SK-N-DZ (cell line): ENCODE measurements at regions not wholly inside any gene's neighbourhood (a gene's known extent, or its start where the extent isn't known, plus 50 kb on each side); places are given as distances from the start of the nearest gene placed in this dataset.

Source experiments
- DNase-seq: peaks from one replicate; pipeline ENCODE4 v3.0.0-alpha.2; 2015; ENCODE audit warnings: low spot score
- small RNA-seq, 2 experiments: library from RNA; depleted of rRNA; stranded (forward); fragments of <200 nt; gene quantifications; one replicate each; pipeline ENCODE3, GENCODE V24; 2014

DNA sequence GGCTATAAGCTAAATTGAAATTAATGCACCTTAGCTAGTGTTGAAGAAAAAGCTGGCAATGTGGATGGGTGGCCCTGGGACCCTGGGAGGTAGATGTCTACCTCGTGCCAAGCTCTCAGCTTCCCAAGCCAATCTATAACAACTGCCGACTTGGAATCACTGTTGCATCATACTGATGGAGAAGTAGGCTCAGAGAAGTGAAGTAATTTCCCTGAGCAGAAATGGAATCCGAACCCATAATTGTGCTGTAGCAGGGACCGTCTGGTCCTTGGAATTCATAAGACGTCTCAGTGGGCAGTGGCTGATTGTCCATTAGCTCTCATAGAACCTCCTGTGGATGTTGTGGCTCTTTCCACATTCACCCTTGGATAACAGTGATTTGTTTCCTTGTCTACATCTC, 196.6 kb downstream of the RAB11FIP4 start:
- no peak for DNase-seq

Small RNA genes lying in the stretch of these regions (small RNA-seq; reads per million reads assigned to genes)
- gene AC007923.3 (0 reads per million in 2 experiments), gene RNU6-1134P (0 reads per million in 2 experiments)
